Hindlimb muscle (tissue), 1 donor: ENCODE measurements at regions not wholly inside any gene's neighbourhood (a gene's known extent, or its start where the extent isn't known, plus 50 kb on each side); places are given as distances from the start of the nearest gene placed in this dataset.

Source experiments
- DNase-seq: peaks from one replicate; pipeline ENCODE4 v3.0.0-alpha.2; 2013

- no peak for DNase-seq
Observed at GRCh38 chr9:135320331-135320730, 159.3 kb upstream of the PPP1R26 start.

GRCh38 chr9:135320943-135321342, 158.6 kb upstream of the PPP1R26 start:
- no peak for DNase-seq

- DNase-seq = no peak
Observed at GRCh38 chr9:135321580-135321979, 158.0 kb upstream of the PPP1R26 start.

GRCh38 chr9:135324329-135324728, 155.3 kb upstream of the PPP1R26 start:
- no peak for DNase-seq

- no peak for DNase-seq
Observed at GRCh38 chr9:135326141-135326540, 153.4 kb upstream of the PPP1R26 start.

GRCh38 chr9:135326633-135327152, 152.9 kb upstream of the PPP1R26 start:
- DNase-seq = no peak

- no peak for DNase-seq
Observed at GRCh38 chr9:135328485-135329417, 150.8 kb upstream of the PPP1R26 start.

- no peak for DNase-seq
Observed at GRCh38 chr9:135329571-135330306, 149.8 kb upstream of the PPP1R26 start.

- no peak for DNase-seq
Observed at GRCh38 chr9:135330307-135330631, 149.3 kb upstream of the PPP1R26 start.

GRCh38 chr9:135330685-135331590, 148.6 kb upstream of the PPP1R26 start:
- no peak for DNase-seq

- DNase-seq = no peak
Observed at GRCh38 chr9:135332516-135332915, 147.1 kb upstream of the PPP1R26 start.

GRCh38 chr9:135332979-135333748, 146.4 kb upstream of the PPP1R26 start:
- no peak for DNase-seq

GRCh38 chr9:135334953-135335460, 144.6 kb upstream of the PPP1R26 start:
- DNase-seq = no peak

- DNase-seq = no peak
Observed at GRCh38 chr9:135335691-135336181, 143.8 kb upstream of the PPP1R26 start.

GRCh38 chr9:135336722-135337527, 142.7 kb upstream of the PPP1R26 start:
- DNase-seq = no peak

- no peak for DNase-seq
Observed at GRCh38 chr9:135338546-135338945, 141.0 kb upstream of the PPP1R26 start.

- DNase-seq = no peak
Observed at GRCh38 chr9:135339378-135339973, 140.1 kb upstream of the PPP1R26 start.

- DNase-seq = no peak
Observed at GRCh38 chr9:135340143-135340655, 139.4 kb upstream of the PPP1R26 start.

GRCh38 chr9:135340726-135341475, 138.7 kb upstream of the PPP1R26 start:
- no peak for DNase-seq
